MM.1S (cell line): ENCODE measurements at regions not wholly inside any gene's neighbourhood (a gene's known extent, or its start where the extent isn't known, plus 50 kb on each side); places are given as distances from the start of the nearest gene placed in this dataset.

Source experiments
- CTCF ChIP-seq: fragments of 300-600 bp; sonication (generic); IDR thresholded peaks from 2 replicates; pipeline ENCODE4 v1.5.1; 2016; ENCODE audit warnings: antibody characterized with exemption, low read length, mixed read lengths
- EZH2 ChIP-seq: fragments of 300-600 bp; sonication (generic); optimal IDR thresholded peaks from 2 replicates; pipeline ENCODE3; 2017; ENCODE audit warnings: low read depth, mild to moderate bottlenecking, antibody characterized with exemption, low read length, mixed read lengths

DNA sequence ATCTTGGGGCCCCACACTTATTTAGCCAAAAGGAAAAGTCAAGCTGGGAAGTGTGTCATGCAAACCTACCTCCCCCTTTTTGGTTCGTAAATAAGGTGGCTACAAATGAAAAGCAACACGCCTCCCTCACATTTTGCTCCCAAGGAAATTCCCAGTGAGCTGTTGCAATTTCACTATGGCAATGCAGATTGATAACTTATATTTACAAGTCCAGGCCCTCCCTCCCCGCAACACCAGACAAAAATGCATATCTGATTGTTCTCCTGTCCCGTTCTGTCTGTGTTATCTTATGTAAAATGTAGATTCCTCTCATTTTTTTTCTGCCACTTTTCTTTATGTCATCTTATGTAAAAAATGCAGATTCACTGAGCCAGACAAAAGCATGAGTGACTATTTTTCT lies 1305.3 kb downstream of the SLITRK5 start:
- TF ChIP-seq CTCF (no peak), EZH2 (no peak)
